Hepatocyte (in vitro differentiated cells): ENCODE measurements at regions not wholly inside any gene's neighbourhood (a gene's known extent, or its start where the extent isn't known, plus 50 kb on each side); places are given as distances from the start of the nearest gene placed in this dataset.

Experiments
- EZH2 ChIP-seq: fragments of 200-600 bp; sonication (generic); IDR thresholded peaks from 2 replicates; pipeline ENCODE4 v1.6.1; 2016; ENCODE audit warnings: antibody characterized with exemption, mild to moderate bottlenecking, borderline replicate concordance
- TF ChIP-seq, protein P1 (sequence below): fragments of 200-600 bp; sonication (generic); IDR thresholded peaks from 2 replicates; pipeline ENCODE4 v1.5.1; 2016; ENCODE audit warnings: antibody characterized with exemption, mild to moderate bottlenecking; ENCODE audit not compliant: poor library complexity

DNA sequence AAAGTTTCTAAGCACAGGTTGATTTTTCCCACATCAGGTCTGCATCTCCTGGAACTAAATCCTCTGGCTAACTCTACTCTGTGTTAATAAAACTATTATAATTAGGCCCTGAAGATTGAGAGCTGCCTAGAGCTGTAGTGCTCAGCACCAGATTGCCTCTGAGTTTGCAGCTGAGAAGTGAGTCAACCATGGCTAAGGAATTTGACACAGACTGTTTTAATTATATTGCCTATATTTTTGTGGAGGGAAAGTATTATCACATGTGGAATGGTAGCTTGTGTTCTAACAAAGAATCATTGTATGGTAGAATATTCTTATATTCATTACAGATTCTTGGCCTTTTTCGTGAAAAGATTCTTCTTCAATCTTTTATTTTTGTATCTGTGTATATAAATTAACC, 1907.6 kb upstream of the TENM3 start:
- TF ChIP-seq, protein P1, sequence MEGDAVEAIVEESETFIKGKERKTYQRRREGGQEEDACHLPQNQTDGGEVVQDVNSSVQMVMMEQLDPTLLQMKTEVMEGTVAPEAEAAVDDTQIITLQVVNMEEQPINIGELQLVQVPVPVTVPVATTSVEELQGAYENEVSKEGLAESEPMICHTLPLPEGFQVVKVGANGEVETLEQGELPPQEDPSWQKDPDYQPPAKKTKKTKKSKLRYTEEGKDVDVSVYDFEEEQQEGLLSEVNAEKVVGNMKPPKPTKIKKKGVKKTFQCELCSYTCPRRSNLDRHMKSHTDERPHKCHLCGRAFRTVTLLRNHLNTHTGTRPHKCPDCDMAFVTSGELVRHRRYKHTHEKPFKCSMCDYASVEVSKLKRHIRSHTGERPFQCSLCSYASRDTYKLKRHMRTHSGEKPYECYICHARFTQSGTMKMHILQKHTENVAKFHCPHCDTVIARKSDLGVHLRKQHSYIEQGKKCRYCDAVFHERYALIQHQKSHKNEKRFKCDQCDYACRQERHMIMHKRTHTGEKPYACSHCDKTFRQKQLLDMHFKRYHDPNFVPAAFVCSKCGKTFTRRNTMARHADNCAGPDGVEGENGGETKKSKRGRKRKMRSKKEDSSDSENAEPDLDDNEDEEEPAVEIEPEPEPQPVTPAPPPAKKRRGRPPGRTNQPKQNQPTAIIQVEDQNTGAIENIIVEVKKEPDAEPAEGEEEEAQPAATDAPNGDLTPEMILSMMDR, result no peak
- no peak for TF ChIP-seq EZH2
